ENCODE measurements at regions not wholly inside any gene's neighbourhood (a gene's known extent, or its start where the extent isn't known, plus 50 kb on each side); places are given as distances from the start of the nearest gene placed in this dataset.

DNA sequence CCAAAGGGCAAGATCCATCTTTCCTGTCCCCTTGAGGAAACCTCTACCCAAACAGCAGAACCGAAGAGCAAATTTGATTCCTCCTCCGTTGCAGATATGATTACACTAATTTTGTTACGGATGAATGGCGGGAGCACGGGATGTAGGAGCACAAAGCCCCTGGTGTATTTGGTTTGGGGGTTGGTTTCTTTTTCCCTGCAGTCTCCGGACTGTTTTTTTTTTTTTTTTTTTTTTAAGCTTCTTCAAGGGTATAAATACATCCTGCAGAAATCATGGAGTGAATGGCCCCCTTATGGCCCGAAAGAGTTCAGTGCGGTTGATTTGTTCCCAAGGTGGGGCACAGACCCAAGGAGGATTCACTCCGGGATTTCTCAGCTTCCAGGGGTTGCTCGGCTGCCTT is 135.3 kb upstream of the SH3BP4 start:
- no peak overlapping the region for H3K27ac ChIP-seq (ENCODE audit: control insufficient read depth, insufficient read depth)
- ChIA-PET POLR2A (no interaction called here), RAD21 (ENCODE audit: unreplicated experiment) (no interaction called here), SMC1A (ENCODE audit: uncharacterized antibody, unreplicated experiment) (no interaction called here), CTCF (no interaction called here)
- no peak overlapping the region for H3K4me2 ChIP-seq (ENCODE audit: control insufficient read depth, insufficient read depth)
- FAIRE-seq, result no peak
- H3K27me3 ChIP-seq (replicated peaks in 1 of 2; ENCODE audit: control insufficient read depth in 2 of 2, insufficient read depth in 2 of 2, low read length in 1 of 2), result no peaks in the 10 kb centered on the region; a peak in 1 of 4 replicates
- ATAC-seq, result no peak
- no peaks in the 10 kb centered on the region for H3K4me1 ChIP-seq (ENCODE audit: control insufficient read depth, insufficient read depth, low read length)
- no peak overlapping the region for H3K9ac ChIP-seq (ENCODE audit: control insufficient read depth, insufficient read depth, low read length)
- TF ChIP-seq POLR2AphosphoS2 (IDR thresholded peaks at IDR 0.05; ENCODE audit: low read depth, low read length) (no peak), BHLHE40 (IDR thresholded peaks at IDR 0.05; ENCODE audit: borderline replicate concordance in 1 of 2, low read depth in 2 of 2, low read length in 1 of 2) (no peak), IRF4 (IDR thresholded peaks at IDR 0.05; ENCODE audit: low read depth, low read length) (no peak), BRCA1 (IDR thresholded peaks at IDR 0.05; ENCODE audit: low read depth, low read length) (no peak), ZNF622 (IDR thresholded peaks at IDR 0.05) (no peak), CEBPB (IDR thresholded peaks at IDR 0.05; ENCODE audit: borderline replicate concordance in 1 of 2, low read depth in 2 of 2, low read length in 2 of 2) (no peak), EGR1 (IDR thresholded peaks at IDR 0.05; ENCODE audit: borderline replicate concordance in 1 of 2, low read depth in 2 of 2, low read length in 2 of 2) (no peak), GABPA (IDR thresholded peaks at IDR 0.05; ENCODE audit: low read depth) (no peak), IKZF1 (conservative IDR thresholded peaks at IDR 0.05) (no peak)
- TF ChIP-seq, protein P1, sequence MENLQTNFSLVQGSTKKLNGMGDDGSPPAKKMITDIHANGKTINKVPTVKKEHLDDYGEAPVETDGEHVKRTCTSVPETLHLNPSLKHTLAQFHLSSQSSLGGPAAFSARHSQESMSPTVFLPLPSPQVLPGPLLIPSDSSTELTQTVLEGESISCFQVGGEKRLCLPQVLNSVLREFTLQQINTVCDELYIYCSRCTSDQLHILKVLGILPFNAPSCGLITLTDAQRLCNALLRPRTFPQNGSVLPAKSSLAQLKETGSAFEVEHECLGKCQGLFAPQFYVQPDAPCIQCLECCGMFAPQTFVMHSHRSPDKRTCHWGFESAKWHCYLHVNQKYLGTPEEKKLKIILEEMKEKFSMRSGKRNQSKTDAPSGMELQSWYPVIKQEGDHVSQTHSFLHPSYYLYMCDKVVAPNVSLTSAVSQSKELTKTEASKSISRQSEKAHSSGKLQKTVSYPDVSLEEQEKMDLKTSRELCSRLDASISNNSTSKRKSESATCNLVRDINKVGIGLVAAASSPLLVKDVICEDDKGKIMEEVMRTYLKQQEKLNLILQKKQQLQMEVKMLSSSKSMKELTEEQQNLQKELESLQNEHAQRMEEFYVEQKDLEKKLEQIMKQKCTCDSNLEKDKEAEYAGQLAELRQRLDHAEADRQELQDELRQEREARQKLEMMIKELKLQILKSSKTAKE (IDR thresholded peaks at IDR 0.05; ENCODE audit: low read depth, poor library complexity, severe bottlenecking), result no peak
- TF ChIP-seq, protein P2, sequence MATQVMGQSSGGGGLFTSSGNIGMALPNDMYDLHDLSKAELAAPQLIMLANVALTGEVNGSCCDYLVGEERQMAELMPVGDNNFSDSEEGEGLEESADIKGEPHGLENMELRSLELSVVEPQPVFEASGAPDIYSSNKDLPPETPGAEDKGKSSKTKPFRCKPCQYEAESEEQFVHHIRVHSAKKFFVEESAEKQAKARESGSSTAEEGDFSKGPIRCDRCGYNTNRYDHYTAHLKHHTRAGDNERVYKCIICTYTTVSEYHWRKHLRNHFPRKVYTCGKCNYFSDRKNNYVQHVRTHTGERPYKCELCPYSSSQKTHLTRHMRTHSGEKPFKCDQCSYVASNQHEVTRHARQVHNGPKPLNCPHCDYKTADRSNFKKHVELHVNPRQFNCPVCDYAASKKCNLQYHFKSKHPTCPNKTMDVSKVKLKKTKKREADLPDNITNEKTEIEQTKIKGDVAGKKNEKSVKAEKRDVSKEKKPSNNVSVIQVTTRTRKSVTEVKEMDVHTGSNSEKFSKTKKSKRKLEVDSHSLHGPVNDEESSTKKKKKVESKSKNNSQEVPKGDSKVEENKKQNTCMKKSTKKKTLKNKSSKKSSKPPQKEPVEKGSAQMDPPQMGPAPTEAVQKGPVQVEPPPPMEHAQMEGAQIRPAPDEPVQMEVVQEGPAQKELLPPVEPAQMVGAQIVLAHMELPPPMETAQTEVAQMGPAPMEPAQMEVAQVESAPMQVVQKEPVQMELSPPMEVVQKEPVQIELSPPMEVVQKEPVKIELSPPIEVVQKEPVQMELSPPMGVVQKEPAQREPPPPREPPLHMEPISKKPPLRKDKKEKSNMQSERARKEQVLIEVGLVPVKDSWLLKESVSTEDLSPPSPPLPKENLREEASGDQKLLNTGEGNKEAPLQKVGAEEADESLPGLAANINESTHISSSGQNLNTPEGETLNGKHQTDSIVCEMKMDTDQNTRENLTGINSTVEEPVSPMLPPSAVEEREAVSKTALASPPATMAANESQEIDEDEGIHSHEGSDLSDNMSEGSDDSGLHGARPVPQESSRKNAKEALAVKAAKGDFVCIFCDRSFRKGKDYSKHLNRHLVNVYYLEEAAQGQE (IDR thresholded peaks at IDR 0.05; ENCODE audit: low read depth, low read length), result no peak
- TF ChIP-seq, protein P3, sequence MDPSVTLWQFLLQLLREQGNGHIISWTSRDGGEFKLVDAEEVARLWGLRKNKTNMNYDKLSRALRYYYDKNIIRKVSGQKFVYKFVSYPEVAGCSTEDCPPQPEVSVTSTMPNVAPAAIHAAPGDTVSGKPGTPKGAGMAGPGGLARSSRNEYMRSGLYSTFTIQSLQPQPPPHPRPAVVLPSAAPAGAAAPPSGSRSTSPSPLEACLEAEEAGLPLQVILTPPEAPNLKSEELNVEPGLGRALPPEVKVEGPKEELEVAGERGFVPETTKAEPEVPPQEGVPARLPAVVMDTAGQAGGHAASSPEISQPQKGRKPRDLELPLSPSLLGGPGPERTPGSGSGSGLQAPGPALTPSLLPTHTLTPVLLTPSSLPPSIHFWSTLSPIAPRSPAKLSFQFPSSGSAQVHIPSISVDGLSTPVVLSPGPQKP (IDR thresholded peaks at IDR 0.05; ENCODE audit: low read depth, low read length), result no peak
- intact Hi-C loops (cut with micrococcal nuclease; ENCODE audit: unreplicated experiment), result no loop called here
- in situ Hi-C loops (cut with MboI), result no loop called here
- no peaks in the 10 kb centered on the region for H4K20me1 ChIP-seq (ENCODE audit: control insufficient read depth, insufficient read depth)
- DNase-seq (ENCODE audit: low read depth, low spot score), result no peak
- no peaks in the 10 kb centered on the region for H3K79me2 ChIP-seq (ENCODE audit: control insufficient read depth, insufficient read depth, low read length)
- BruUV-seq (replicated peaks), result no TSS peak
- no peaks in the 10 kb centered on the region for H3K9me3 ChIP-seq (replicated peaks; ENCODE audit: control insufficient read depth, insufficient read depth, low read length)
- H3K36me3 ChIP-seq (ENCODE audit: control insufficient read depth in 2 of 2, insufficient read depth in 2 of 2, low read length in 1 of 2), result no peaks in the 10 kb centered on the region
- no peak overlapping the region for H3K4me3 ChIP-seq
- WGBS (ENCODE audit: insufficient coverage, insufficient replicate concordance, low lambda C conversion rate, missing lambda C conversion rate), result 18% methylated on average over 8 of the region's 10 CpGs
- H2AFZ ChIP-seq (ENCODE audit: control insufficient read depth, low read depth, low read length), result no peak overlapping the region
